Fibroblast of the aortic adventitia (primary cell): ENCODE measurements at regions not wholly inside any gene's neighbourhood (a gene's known extent, or its start where the extent isn't known, plus 50 kb on each side); places are given as distances from the start of the nearest gene placed in this dataset.

Experiments
- DNase-seq: peaks from one replicate; pipeline ENCODE4 v3.0.0-alpha.2; 2010; ENCODE audit warnings: low read depth
- H3K4me3 ChIP-seq: 2 replicates; pipeline ENCODE4 v1.5.1; 2011; ENCODE audit warnings: low read depth, mild to moderate bottlenecking, control low read depth, low read length, moderate library complexity
- CTCF ChIP-seq: IDR thresholded peaks from 2 replicates; pipeline ENCODE4 v1.5.1; 2011; ENCODE audit warnings: mild to moderate bottlenecking, low read length, control low read depth, inconsistent platforms; ENCODE audit not compliant: insufficient read depth

GRCh38 chrX:115901241-115901640 lies 269.3 kb upstream of the AGTR2 start:
- TF ChIP-seq CTCF, result no peak
- no peak for DNase-seq
- no peak overlapping the region for H3K4me3 ChIP-seq

GRCh38 chrX:115902995-115903394 lies 267.5 kb upstream of the AGTR2 start:
- no peak for TF ChIP-seq CTCF
- no peak overlapping the region for H3K4me3 ChIP-seq
- no peak for DNase-seq

GRCh38 chrX:115906276-115906675 lies 264.3 kb upstream of the AGTR2 start:
- DNase-seq, result no peak
- no peak overlapping the region for H3K4me3 ChIP-seq
- no peak for TF ChIP-seq CTCF

- TF ChIP-seq CTCF, result no peak
- no peak for DNase-seq
- no peak overlapping the region for H3K4me3 ChIP-seq
Observed at GRCh38 chrX:115906881-115907280, 263.7 kb upstream of the AGTR2 start.

- DNase-seq, result no peak
- no peak for TF ChIP-seq CTCF
- H3K4me3 ChIP-seq, result no peak overlapping the region
Observed at GRCh38 chrX:115909017-115909416, 261.5 kb upstream of the AGTR2 start.

GRCh38 chrX:115911967-115912366 lies 258.6 kb upstream of the AGTR2 start:
- no peak overlapping the region for H3K4me3 ChIP-seq
- no peak for DNase-seq
- no peak for TF ChIP-seq CTCF

GRCh38 chrX:115912372-115912897 lies 258.1 kb upstream of the AGTR2 start:
- peak; percentile 4 for DNase-seq
- H3K4me3 ChIP-seq, result no peak overlapping the region
- peak; percentile 41 for TF ChIP-seq CTCF
